Activated naive CD8-positive, alpha-beta T cell treated with anti-CD3 and anti-CD28 coated beads for 36 hours (primary cell): ENCODE measurements at regions not wholly inside any gene's neighbourhood (a gene's known extent, or its start where the extent isn't known, plus 50 kb on each side); places are given as distances from the start of the nearest gene placed in this dataset.
A peak's percentile ranks its signal among the peaks of the same experiment; 100 is the strongest.
"Not testable (repeated sequence)": the region's sequence is repeated elsewhere in the genome, so short reads cannot be mapped to it uniquely, and the experiment has no call there.

Source experiments
- DNase-seq: peaks from one replicate; pipeline ENCODE4 v3.0.0; 2021
- H3K27ac Mint-ChIP-seq: one replicate; pipeline ENCODE4 v1.8.0; 2022; ENCODE audit warnings: mild to moderate bottlenecking, moderate library complexity, mixed read lengths
- H3K27me3 Mint-ChIP-seq: one replicate; pipeline ENCODE4 v1.8.0; 2022; ENCODE audit warnings: mild to moderate bottlenecking, mixed read lengths
- H3K36me3 Mint-ChIP-seq: one replicate; pipeline ENCODE4 v1.8.0; 2021; ENCODE audit warnings: mild to moderate bottlenecking, mixed read lengths
- H3K4me1 Mint-ChIP-seq: one replicate; pipeline ENCODE4 v1.8.0; 2021; ENCODE audit warnings: mixed read lengths
- H3K4me3 Mint-ChIP-seq: one replicate; pipeline ENCODE4 v1.8.0; 2022; ENCODE audit warnings: mild to moderate bottlenecking, moderate library complexity, mixed read lengths
- H3K9me3 Mint-ChIP-seq: one replicate; pipeline ENCODE4 v1.8.0; 2022; ENCODE audit warnings: mixed read lengths

DNA sequence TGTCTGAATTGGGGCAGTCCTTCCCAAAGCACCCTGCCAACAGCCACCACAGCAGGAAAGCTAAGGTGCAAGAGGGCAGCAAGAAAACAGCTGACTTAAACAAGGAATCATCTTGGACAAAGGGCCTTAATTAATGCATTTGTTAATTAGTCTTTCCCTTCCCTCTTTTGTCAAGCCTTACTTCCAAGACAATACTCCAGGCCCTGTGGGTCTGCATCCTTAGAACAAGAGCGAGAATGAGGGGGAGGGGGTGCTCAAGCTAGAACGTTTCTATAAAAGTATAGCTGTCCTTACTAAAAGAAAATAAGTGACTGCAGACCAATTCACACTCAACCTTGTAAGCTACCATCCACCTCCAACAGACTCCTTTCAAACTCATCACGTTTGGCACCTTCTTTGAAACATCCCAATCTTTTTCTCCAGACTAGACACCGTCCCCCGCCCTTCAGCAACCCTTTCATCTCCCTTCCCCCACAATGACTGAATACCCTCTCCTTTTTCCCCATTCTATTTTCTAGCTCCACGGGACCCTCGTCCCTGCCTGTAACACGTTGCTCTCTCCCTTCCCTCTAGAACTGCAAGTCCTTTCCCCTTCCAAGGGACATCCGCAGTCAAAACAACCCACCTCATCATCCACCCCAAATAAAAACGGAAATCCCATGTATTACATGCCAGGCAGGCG is 85.7 kb upstream of the RNF38 start:
- no peak for DNase-seq
- Mint-ChIP-seq H3K4me1 (peaks cover 53% of the 10 kb centered on the region), H3K36me3 (peaks cover 11% of the 10 kb centered on the region), H3K9me3 (no peaks in the 10 kb centered on the region), H3K27ac (peak overlapping the region; percentile 80), H3K27me3 (no peaks in the 10 kb centered on the region), H3K4me3 (peak overlapping the region; percentile 82)

DNA sequence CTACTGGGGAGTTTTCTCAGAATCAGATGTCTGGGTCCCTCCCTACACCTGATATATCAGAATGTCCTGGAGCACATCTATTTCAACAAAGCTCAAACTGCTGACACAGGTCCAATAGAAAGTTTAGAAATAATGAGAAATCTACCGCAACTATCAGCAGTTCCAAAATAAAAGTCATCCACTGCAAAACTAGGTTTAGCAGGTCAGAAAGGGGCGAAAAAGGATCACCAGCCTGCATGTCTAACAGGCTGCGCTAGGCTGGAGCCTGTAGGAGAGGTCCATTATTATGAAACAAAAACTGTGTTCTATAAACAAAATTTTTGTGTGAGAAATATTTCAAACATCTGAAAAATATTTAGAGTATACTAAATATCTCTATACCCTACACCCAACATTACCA is 84.1 kb upstream of the RNF38 start:
- Mint-ChIP-seq H3K27ac (peak overlapping the region; percentile 12), H3K9me3 (no peaks in the 10 kb centered on the region), H3K4me3 (no peak overlapping the region), H3K36me3 (peaks cover 11% of the 10 kb centered on the region), H3K27me3 (no peaks in the 10 kb centered on the region), H3K4me1 (peaks cover 44% of the 10 kb centered on the region)
- no peak for DNase-seq

GRCh38 chr9:36479101-36479500 is 79.0 kb upstream of the RNF38 start:
- Mint-ChIP-seq H3K27ac (no peak overlapping the region), H3K36me3 (peaks cover 5% of the 10 kb centered on the region)

GRCh38 chr9:36471359-36471758 is 71.3 kb upstream of the RNF38 start:
- DNase-seq, result no peak
- Mint-ChIP-seq H3K4me1 (peaks cover 34% of the 10 kb centered on the region), H3K9me3 (no peaks in the 10 kb centered on the region), H3K27ac (peak overlapping the region; percentile 93), H3K27me3 (no peaks in the 10 kb centered on the region), H3K4me3 (peak overlapping the region; percentile 49), H3K36me3 (peaks cover 20% of the 10 kb centered on the region)

More at GRCh38 chr9:36479101-36479500, 79.0 kb upstream of the RNF38 start:
- no peak overlapping the region for H3K4me3 Mint-ChIP-seq
- peaks cover 20% of the 10 kb centered on the region for H3K4me1 Mint-ChIP-seq
- no peaks in the 10 kb centered on the region for H3K27me3 Mint-ChIP-seq
- DNase-seq, result no peak
- H3K9me3 Mint-ChIP-seq, result no peaks in the 10 kb centered on the region

GRCh38 chr9:36470643-36471290 is 70.7 kb upstream of the RNF38 start:
- Mint-ChIP-seq H3K27me3 (no peaks in the 10 kb centered on the region), H3K4me3 (peak overlapping the region; percentile 79), H3K9me3 (no peaks in the 10 kb centered on the region), H3K4me1 (peaks cover 34% of the 10 kb centered on the region), H3K36me3 (peaks cover 20% of the 10 kb centered on the region), H3K27ac (peak overlapping the region; percentile 93)
- DNase-seq, result peak; percentile 74

DNA sequence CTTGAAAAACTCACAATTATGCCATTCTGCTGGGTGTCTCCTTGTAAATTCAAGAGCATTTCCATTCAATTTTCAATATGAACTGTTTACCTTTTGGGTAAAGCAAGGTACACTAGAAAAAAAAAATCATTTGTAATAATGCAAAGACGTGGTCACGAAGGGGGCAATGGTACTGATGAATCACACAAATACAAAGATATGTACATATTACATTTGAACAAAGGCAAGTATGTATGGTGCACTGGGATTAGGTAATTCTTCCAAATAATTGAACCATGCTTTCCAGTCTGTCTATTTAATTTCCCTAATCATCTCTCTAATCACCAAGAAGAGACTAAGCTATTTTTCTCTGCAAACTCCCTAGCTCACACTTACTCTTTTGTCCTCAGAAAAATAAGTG is 63.4 kb upstream of the RNF38 start:
- peaks cover 37% of the 10 kb centered on the region for H3K4me1 Mint-ChIP-seq
- no peaks in the 10 kb centered on the region for H3K27me3 Mint-ChIP-seq
- H3K4me3 Mint-ChIP-seq, result no peak overlapping the region
- H3K36me3 Mint-ChIP-seq, result peaks cover 5% of the 10 kb centered on the region
- DNase-seq, result no peak
- no peaks in the 10 kb centered on the region for H3K9me3 Mint-ChIP-seq
- H3K27ac Mint-ChIP-seq, result no peak overlapping the region

- Mint-ChIP-seq H3K36me3 (peaks cover 11% of the 10 kb centered on the region), H3K4me3 (no peak overlapping the region), H3K4me1 (peaks cover 46% of the 10 kb centered on the region), H3K27ac (no peak overlapping the region), H3K9me3 (no peaks in the 10 kb centered on the region), H3K27me3 (no peaks in the 10 kb centered on the region)
- DNase-seq, result no peak
Measured at GRCh38 chr9:36462245-36462644, 62.2 kb upstream of the RNF38 start.

GRCh38 chr9:36461323-36461722 is 61.3 kb upstream of the RNF38 start:
- no peak for DNase-seq
- Mint-ChIP-seq H3K4me1 (peaks cover 55% of the 10 kb centered on the region), H3K9me3 (no peaks in the 10 kb centered on the region), H3K36me3 (peaks cover 11% of the 10 kb centered on the region), H3K27ac (peak overlapping the region; percentile 27), H3K4me3 (no peak overlapping the region), H3K27me3 (no peaks in the 10 kb centered on the region)

GRCh38 chr9:36458430-36458915 is 58.4 kb upstream of the RNF38 start:
- not testable (repeated sequence) for H3K27me3 Mint-ChIP-seq, H3K9me3 Mint-ChIP-seq
- H3K36me3 Mint-ChIP-seq, result peaks cover 11% of the 10 kb centered on the region
- peak overlapping the region; percentile 53 for H3K4me3 Mint-ChIP-seq
- peak overlapping the region; percentile 81 for H3K27ac Mint-ChIP-seq
- peaks cover 53% of the 10 kb centered on the region for H3K4me1 Mint-ChIP-seq
- DNase-seq, result peak; percentile 79

GRCh38 chr9:36457836-36458429 is 57.9 kb upstream of the RNF38 start:
- Mint-ChIP-seq H3K27ac (peak overlapping the region; percentile 81), H3K4me1 (peaks cover 48% of the 10 kb centered on the region), H3K27me3 (no peaks in the 10 kb centered on the region), H3K36me3 (peaks cover 9% of the 10 kb centered on the region), H3K9me3 (no peaks in the 10 kb centered on the region), H3K4me3 (peak overlapping the region; percentile 53)
- DNase-seq, result no peak

- H3K4me1 Mint-ChIP-seq, result peaks cover 45% of the 10 kb centered on the region
- H3K9me3 Mint-ChIP-seq, result no peaks in the 10 kb centered on the region
- H3K36me3 Mint-ChIP-seq, result peaks cover 10% of the 10 kb centered on the region
- DNase-seq, result no peak
- H3K27ac Mint-ChIP-seq, result peak overlapping the region; percentile 65
- no peaks in the 10 kb centered on the region for H3K27me3 Mint-ChIP-seq
- H3K4me3 Mint-ChIP-seq, result peak overlapping the region; percentile 29
Measured at GRCh38 chr9:36456480-36457065, 56.5 kb upstream of the RNF38 start.

- no peaks in the 10 kb centered on the region for H3K9me3 Mint-ChIP-seq
- H3K27ac Mint-ChIP-seq, result no peak overlapping the region
- H3K36me3 Mint-ChIP-seq, result peaks cover 3% of the 10 kb centered on the region
- peaks cover 18% of the 10 kb centered on the region for H3K4me1 Mint-ChIP-seq
- H3K27me3 Mint-ChIP-seq, result no peaks in the 10 kb centered on the region
- no peak for DNase-seq
- no peak overlapping the region for H3K4me3 Mint-ChIP-seq
Measured at GRCh38 chr9:36451949-36452348, 51.9 kb upstream of the RNF38 start.

GRCh38 chr9:36450110-36450732 is 50.2 kb upstream of the RNF38 start:
- no peak for DNase-seq
- no peaks in the 10 kb centered on the region for H3K27me3 Mint-ChIP-seq
- no peak overlapping the region for H3K4me3 Mint-ChIP-seq
- H3K27ac Mint-ChIP-seq, result no peak overlapping the region
- no peaks in the 10 kb centered on the region for H3K9me3 Mint-ChIP-seq
- peaks cover 8% of the 10 kb centered on the region for H3K4me1 Mint-ChIP-seq
- H3K36me3 Mint-ChIP-seq, result peaks cover 3% of the 10 kb centered on the region
